ENCODE measurements at regions not wholly inside any gene's neighbourhood (a gene's known extent, or its start where the extent isn't known, plus 50 kb on each side); places are given as distances from the start of the nearest gene placed in this dataset.

GRCh38 chr11:15300341-15300740 lies 185.6 kb downstream of the INSC start:
- no peak for DNase-seq (ENCODE audit: low read depth, low spot score)

- peak; percentile 87 for DNase-seq (ENCODE audit: low read depth, low spot score)
Measured at GRCh38 chr11:15307619-15308024, 192.9 kb downstream of the INSC start.

GRCh38 chr11:15308840-15309239 lies 194.1 kb downstream of the INSC start:
- no peak for DNase-seq (ENCODE audit: low read depth, low spot score)

GRCh38 chr11:15309296-15309695 lies 194.6 kb downstream of the INSC start:
- DNase-seq (ENCODE audit: low read depth, low spot score): no peak

- DNase-seq (ENCODE audit: low read depth, low spot score): no peak
Measured at GRCh38 chr11:15313862-15314261, 199.1 kb downstream of the INSC start.

- no peak for DNase-seq (ENCODE audit: low read depth, low spot score)
Measured at GRCh38 chr11:15318814-15319213, 204.1 kb downstream of the INSC start.

GRCh38 chr11:15326520-15326919 lies 211.8 kb downstream of the INSC start:
- DNase-seq (ENCODE audit: low read depth, low spot score): no peak

GRCh38 chr11:15327786-15328231 lies 213.1 kb downstream of the INSC start:
- peak; percentile 77 for DNase-seq (ENCODE audit: low read depth, low spot score)

GRCh38 chr11:15333407-15333806 lies 218.7 kb downstream of the INSC start:
- DNase-seq (ENCODE audit: low read depth, low spot score): no peak

- no peak for DNase-seq (ENCODE audit: low read depth, low spot score)
Measured at GRCh38 chr11:15334766-15335165, 220.0 kb downstream of the INSC start.

GRCh38 chr11:15336021-15336420 lies 221.3 kb downstream of the INSC start:
- DNase-seq (ENCODE audit: low read depth, low spot score): peak; percentile 82

- no peak for DNase-seq (ENCODE audit: low read depth, low spot score)
Measured at GRCh38 chr11:15339302-15339701, 224.6 kb downstream of the INSC start.

GRCh38 chr11:15341587-15341986 lies 226.9 kb downstream of the INSC start:
- DNase-seq (ENCODE audit: low read depth, low spot score): no peak

GRCh38 chr11:15342163-15342562 lies 227.4 kb downstream of the INSC start:
- no peak for DNase-seq (ENCODE audit: low read depth, low spot score)

GRCh38 chr11:15346907-15347306 lies 232.2 kb downstream of the INSC start:
- no peak for DNase-seq (ENCODE audit: low read depth, low spot score)

GRCh38 chr11:15347969-15348734 lies 233.4 kb downstream of the INSC start:
- no peak for DNase-seq (ENCODE audit: low read depth, low spot score)

- DNase-seq (ENCODE audit: low read depth, low spot score): no peak
Measured at GRCh38 chr11:15349413-15349812, 234.7 kb downstream of the INSC start.

GRCh38 chr11:15361316-15361715 lies 246.6 kb downstream of the INSC start:
- DNase-seq (ENCODE audit: low read depth, low spot score): no peak

GRCh38 chr11:15365286-15365685 lies 250.6 kb downstream of the INSC start:
- peak; percentile 33 for DNase-seq (ENCODE audit: low read depth, low spot score)

GRCh38 chr11:15367695-15368094 lies 253.0 kb downstream of the INSC start:
- peak; percentile 13 for DNase-seq (ENCODE audit: low read depth, low spot score)

- no peak for DNase-seq (ENCODE audit: low read depth, low spot score)
Measured at GRCh38 chr11:15370495-15371147, 255.9 kb downstream of the INSC start.

- no peak for DNase-seq (ENCODE audit: low read depth, low spot score)
Measured at GRCh38 chr11:15371533-15371932, 256.8 kb downstream of the INSC start.

GRCh38 chr11:15374418-15374817 lies 259.7 kb downstream of the INSC start:
- no peak for DNase-seq (ENCODE audit: low read depth, low spot score)
